Activated CD8-positive, alpha-beta T cell treated with anti-CD3 and anti-CD28 coated beads for 36 hours (primary cell): ENCODE measurements at regions not wholly inside any gene's neighbourhood (a gene's known extent, or its start where the extent isn't known, plus 50 kb on each side); places are given as distances from the start of the nearest gene placed in this dataset.

Experiments used
- ATAC-seq: fragments of 200-7000 bp; cut with Tn5 transposase; one replicate; pipeline ENCODE4 v1.10.0; 2021; ENCODE audit warnings: mild to moderate bottlenecking, moderate library complexity
- CTCF ChIA-PET: fragments of 350-600 bp; sonication (Branson Sonifier 250); formaldehyde crosslinking; loops from one replicate; lab custom pipeline; 2021; ENCODE audit warnings: antibody characterized with exemption; lab: Charles Lee
- POLR2A ChIA-PET: fragments of 350-600 bp; sonication (Branson Sonifier 250); formaldehyde crosslinking; loops from one replicate; lab custom pipeline; 2021; ENCODE audit warnings: antibody characterized with exemption; lab: Charles Lee
- DNase-seq: peaks from one replicate; pipeline ENCODE4 v3.0.0-alpha.2; 2020
- H3K27ac Mint-ChIP-seq: one replicate; pipeline ENCODE4 v1.8.0; 2021; ENCODE audit warnings: mild to moderate bottlenecking, mixed read lengths
- H3K27me3 Mint-ChIP-seq: one replicate; pipeline ENCODE4 v1.8.0; 2021; ENCODE audit warnings: mixed read lengths
- H3K36me3 Mint-ChIP-seq: one replicate; pipeline ENCODE4 v1.8.0; 2021; ENCODE audit warnings: low read depth, mixed read lengths
- H3K4me1 Mint-ChIP-seq: one replicate; pipeline ENCODE4 v1.8.0; 2021; ENCODE audit warnings: low read depth, mixed read lengths
- H3K4me3 Mint-ChIP-seq: one replicate; pipeline ENCODE4 v1.8.0; 2021; ENCODE audit warnings: mild to moderate bottlenecking, moderate library complexity, mixed read lengths
- H3K9me3 Mint-ChIP-seq: one replicate; pipeline ENCODE4 v1.8.0; 2021; ENCODE audit warnings: mixed read lengths
- CTCF ChIP-seq: fragments of 200-600 bp; IDR thresholded peaks from one replicate; pipeline ENCODE4 v1.8.0; 2022; ENCODE audit warnings: antibody characterized with exemption, mild to moderate bottlenecking
- intact Hi-C: fragments of 100-400 bp; cut with micrococcal nuclease; formaldehyde crosslinking; loops from one replicate; pipeline ENCODE4 v1.10.0; 2022

GRCh38 chr20:17021481-17021880, 205.4 kb upstream of the PCSK2 start:
- DNase-seq, result no peak
- intact Hi-C loops, result no loop called here
- TF ChIP-seq CTCF, result no peak
- Mint-ChIP-seq H3K27ac (no peak overlapping the region), H3K9me3 (peaks cover 6% of the 10 kb centered on the region), H3K27me3 (no peaks in the 10 kb centered on the region), H3K36me3 (no peaks in the 10 kb centered on the region), H3K4me3 (no peak overlapping the region), H3K4me1 (no peaks in the 10 kb centered on the region)
- ChIA-PET CTCF (no interaction called here), POLR2A (interaction anchor here (0.9 kb wide), 1 partner anchor 190 kb away, joined by 3 read pairs; no protein-coding TSS in a partner anchor)
- ATAC-seq, result no peak

- Mint-ChIP-seq H3K9me3 (peaks cover 18% of the 10 kb centered on the region), H3K4me1 (no peaks in the 10 kb centered on the region), H3K36me3 (no peaks in the 10 kb centered on the region), H3K27ac (no peak overlapping the region), H3K27me3 (no peaks in the 10 kb centered on the region), H3K4me3 (no peak overlapping the region)
- CTCF ChIA-PET, result no interaction called here
- intact Hi-C loops, result no loop called here
- TF ChIP-seq CTCF, result no peak
- ATAC-seq (no peak), DNase-seq (no peak)
- POLR2A ChIA-PET, result no interaction called here
Measured at GRCh38 chr20:17023036-17023435, 203.8 kb upstream of the PCSK2 start.

- ChIA-PET POLR2A (no interaction called here), CTCF (no interaction called here)
- Mint-ChIP-seq H3K4me3 (no peak overlapping the region), H3K36me3 (no peaks in the 10 kb centered on the region), H3K27ac (no peak overlapping the region), H3K9me3 (peaks cover 20% of the 10 kb centered on the region), H3K4me1 (no peaks in the 10 kb centered on the region), H3K27me3 (no peaks in the 10 kb centered on the region)
- ATAC-seq, result no peak
- DNase-seq, result no peak
- TF ChIP-seq CTCF, result no peak
- intact Hi-C loops, result no loop called here
Measured at GRCh38 chr20:17023806-17024205, 203.0 kb upstream of the PCSK2 start.

- peaks cover 20% of the 10 kb centered on the region for H3K9me3 Mint-ChIP-seq
- ATAC-seq (no peak), DNase-seq (no peak)
- no peaks in the 10 kb centered on the region for H3K27me3 Mint-ChIP-seq
- no peak overlapping the region for H3K4me3 Mint-ChIP-seq
- no peaks in the 10 kb centered on the region for H3K4me1 Mint-ChIP-seq
- ChIA-PET CTCF (no interaction called here), POLR2A (no interaction called here)
- intact Hi-C loops, result no loop called here
- H3K36me3 Mint-ChIP-seq, result no peaks in the 10 kb centered on the region
- no peak overlapping the region for H3K27ac Mint-ChIP-seq
- no peak for TF ChIP-seq CTCF
Measured at GRCh38 chr20:17024513-17025119, 202.2 kb upstream of the PCSK2 start.

GRCh38 chr20:17026346-17026745, 200.5 kb upstream of the PCSK2 start:
- intact Hi-C loops, result no loop called here
- Mint-ChIP-seq H3K9me3 (peaks cover 20% of the 10 kb centered on the region), H3K4me1 (no peaks in the 10 kb centered on the region), H3K4me3 (no peak overlapping the region), H3K36me3 (no peaks in the 10 kb centered on the region), H3K27ac (no peak overlapping the region), H3K27me3 (no peaks in the 10 kb centered on the region)
- ChIA-PET POLR2A (no interaction called here), CTCF (no interaction called here)
- ATAC-seq (no peak), DNase-seq (no peak)
- no peak for TF ChIP-seq CTCF
